Superior temporal gyrus (tissue), 1 donor: ENCODE measurements at regions not wholly inside any gene's neighbourhood (a gene's known extent, or its start where the extent isn't known, plus 50 kb on each side); places are given as distances from the start of the nearest gene placed in this dataset.
"Not testable (repeated sequence)": the region's sequence is repeated elsewhere in the genome, so short reads cannot be mapped to it uniquely, and the experiment has no call there.

Experiments used
- DNase-seq: peaks from one replicate; pipeline ENCODE4 v3.0.0-alpha.2; 2016; ENCODE audit errors: extremely low spot score

- DNase-seq, result no peak
Measured at GRCh38 chr7:138369797-138370196, 90.3 kb upstream of the TRIM24 start.

- no peak for DNase-seq
Measured at GRCh38 chr7:138370956-138371355, 89.1 kb upstream of the TRIM24 start.

DNA sequence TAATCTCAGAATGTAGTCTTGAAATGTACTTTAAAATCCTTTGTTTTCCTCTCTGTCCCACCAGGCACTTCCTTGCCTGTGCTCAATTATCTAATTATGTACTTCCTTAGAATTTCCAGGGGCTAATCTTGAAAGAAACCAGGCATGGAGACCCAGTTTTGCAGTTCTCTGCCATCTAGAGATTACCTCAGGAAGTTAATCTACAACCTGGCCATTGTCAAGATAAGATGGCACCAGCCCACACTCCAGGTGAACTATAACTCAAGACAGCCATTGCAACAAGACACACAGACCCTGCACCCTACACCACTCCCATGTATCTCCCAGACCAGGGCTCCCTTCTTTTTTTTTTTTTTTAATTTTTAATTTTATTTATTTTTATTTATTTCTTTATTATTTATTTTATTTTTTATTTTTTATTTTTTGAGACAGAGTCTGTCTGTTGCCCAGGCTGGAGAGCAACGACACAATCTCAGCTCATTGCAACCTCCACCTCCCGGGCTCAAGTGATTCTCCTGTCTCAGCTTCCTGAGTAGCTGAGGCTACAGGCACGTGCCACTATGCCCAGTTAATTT, 85.9 kb upstream of the TRIM24 start:
- DNase-seq, result no peak

DNA sequence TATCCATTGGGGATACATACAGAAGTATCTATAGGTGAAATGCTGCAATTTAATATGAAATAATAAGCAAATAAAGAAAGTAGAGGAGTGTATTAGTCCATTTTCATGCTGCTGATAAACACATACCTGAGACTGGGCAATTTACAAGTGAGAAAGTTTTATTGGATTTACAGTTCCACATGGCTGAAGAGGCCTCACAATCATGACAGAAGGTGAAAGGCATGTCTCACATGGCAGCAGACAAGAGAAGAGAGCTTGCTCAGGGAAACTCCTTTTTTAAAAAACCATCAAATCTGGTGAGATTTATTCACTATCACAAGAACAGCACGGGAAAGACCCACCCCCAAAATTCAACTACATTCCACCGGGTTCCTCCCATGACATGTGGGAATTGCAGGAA, 82.8 kb upstream of the TRIM24 start:
- no peak for DNase-seq

- DNase-seq, result no peak
Measured at GRCh38 chr7:138378741-138379559, 81.1 kb upstream of the TRIM24 start.

DNA sequence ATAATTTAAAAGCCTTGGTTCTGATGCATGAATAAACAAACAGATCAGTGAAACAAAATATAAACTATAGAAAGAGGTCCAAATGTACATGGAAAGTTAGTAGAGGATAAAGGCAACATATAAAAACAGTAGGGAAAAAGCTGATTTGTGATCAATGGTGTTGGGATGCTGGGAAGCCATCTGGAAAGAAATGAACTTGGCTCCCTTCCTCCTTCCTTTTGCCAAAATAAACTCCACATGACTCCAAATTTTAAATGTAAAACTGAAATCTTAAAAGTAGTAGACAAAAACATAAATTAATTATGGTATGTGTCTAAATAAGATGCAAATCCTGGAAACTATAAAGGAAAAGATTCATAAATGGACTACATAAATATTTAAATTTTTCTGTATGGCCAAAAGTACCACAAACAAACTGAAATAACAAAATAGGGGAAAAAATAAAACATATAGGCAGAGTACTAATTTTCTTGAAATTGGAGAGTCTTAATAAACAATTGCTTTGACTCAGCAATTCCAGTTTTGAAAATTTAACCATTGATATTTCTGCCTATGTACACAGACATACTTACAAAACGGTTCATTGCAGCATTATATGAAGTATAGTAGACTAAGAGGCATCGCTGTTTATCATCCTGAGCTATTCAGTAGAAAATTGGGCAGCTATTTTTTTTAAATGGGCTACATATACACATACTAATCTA, 77.0 kb upstream of the TRIM24 start:
- no peak for DNase-seq

- DNase-seq, result no peak
Measured at GRCh38 chr7:138386821-138387220, 73.2 kb upstream of the TRIM24 start.

DNA sequence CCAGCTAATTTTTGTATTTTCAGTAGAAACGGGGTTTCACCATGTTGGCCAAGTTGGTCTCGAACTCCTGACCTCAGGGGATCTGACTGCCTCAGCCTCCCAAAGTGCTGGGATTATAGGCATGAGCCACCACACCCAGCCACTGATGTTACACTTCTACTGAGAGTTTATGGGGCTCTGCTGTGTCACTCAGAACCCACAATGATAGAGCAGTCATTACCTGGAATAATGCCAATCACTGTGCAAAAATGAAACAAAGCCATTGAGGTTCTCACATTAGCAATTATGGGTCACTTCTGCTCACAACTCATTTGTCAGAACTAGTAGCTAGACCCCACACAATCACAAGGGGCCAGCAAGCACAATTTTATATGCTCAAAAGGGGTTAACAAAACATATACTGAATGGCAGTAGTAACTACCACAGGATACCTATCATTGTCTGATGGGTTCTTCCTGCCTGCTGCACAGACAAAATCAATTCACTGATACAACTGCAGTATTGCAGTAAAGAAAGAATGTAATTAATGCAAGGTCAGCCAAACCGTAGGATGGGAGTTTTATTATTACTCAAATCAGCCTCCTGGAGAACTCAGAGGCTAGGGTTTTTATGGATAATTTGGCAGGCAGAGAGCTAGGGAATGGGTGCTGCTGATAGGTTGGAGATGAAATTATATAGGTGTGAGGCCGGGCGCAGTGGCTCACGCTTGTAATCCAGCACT, 72.1 kb upstream of the TRIM24 start:
- no peak for DNase-seq

DNA sequence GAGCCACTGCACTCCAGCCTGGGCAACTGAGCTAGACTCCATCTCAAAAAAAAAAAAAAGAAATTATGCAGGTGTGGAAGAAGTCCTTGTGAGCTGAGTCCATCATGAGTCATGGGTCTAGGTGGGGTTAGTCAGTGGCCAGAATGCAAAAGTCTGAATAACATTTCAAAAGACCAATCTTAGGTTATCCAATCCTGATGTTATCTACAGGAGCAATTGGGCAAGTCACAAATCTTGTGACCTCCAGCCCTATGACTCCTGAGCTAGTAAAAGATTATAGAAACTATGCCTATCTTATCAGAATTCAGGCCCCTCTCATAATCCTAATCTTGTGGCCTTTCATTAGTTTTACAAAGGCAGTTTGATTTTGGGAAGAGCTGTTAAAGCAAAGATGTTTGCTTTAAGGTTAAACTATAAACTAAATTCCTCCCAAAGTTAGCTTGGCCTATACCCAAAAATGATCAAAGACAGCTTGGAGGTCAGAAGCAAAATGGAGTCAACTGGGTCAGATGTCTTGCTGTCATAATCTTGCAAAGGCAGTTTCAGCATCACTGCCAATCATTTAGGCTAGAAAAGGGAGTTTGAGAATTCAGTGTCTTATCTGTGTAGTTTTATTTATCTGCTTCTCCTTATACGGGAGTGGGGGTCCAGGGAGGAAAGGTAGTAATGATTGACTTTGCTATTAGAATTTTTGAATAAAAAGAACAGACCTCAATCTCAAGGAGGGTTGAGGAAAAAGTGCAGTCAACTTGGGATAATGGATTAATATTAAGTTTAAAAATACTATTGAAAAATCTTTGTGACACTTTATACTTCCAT, 71.2 kb upstream of the TRIM24 start:
- no peak for DNase-seq

DNA sequence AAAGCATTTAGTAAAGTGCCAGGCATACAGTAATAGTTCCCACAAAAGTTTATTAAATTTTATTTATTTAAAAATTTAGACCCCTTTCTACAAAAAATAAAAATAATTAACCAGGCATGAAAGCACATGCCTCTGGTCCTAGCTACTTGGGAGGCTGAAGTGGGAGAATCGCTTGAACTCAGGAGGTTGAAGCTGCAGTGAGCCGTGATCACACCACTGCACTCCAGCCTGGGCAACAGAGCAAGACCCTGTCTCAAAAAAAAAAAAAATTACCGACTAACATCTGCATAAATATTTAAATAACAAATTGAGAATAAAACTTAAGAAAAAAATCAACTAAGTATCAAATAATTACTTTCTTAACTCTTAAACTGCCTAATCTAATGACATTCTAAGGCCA, 64.3 kb upstream of the TRIM24 start:
- DNase-seq, result no peak

GRCh38 chr7:138396251-138397070, 63.6 kb upstream of the TRIM24 start:
- DNase-seq, result no peak

DNA sequence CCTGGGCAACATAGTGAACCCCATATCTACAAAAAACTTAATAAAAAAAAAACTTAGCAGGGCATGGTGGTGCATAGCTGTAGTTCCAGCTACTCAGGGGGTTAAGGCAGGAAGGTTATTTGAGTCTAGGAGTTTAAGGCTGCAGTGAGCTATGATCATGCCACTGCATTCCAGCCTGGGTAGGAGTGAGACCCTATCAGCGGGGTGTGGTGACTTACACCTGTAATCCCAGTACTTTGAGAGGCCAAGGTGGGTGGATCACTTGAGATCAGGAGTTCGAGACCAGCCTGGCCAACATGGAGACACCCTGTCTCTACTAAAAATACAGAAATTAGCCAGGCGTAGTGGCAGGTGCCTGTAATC, 63.0 kb upstream of the TRIM24 start:
- not testable (repeated sequence) for DNase-seq

- DNase-seq, result no peak
Measured at GRCh38 chr7:138398857-138399256, 61.2 kb upstream of the TRIM24 start.

DNA sequence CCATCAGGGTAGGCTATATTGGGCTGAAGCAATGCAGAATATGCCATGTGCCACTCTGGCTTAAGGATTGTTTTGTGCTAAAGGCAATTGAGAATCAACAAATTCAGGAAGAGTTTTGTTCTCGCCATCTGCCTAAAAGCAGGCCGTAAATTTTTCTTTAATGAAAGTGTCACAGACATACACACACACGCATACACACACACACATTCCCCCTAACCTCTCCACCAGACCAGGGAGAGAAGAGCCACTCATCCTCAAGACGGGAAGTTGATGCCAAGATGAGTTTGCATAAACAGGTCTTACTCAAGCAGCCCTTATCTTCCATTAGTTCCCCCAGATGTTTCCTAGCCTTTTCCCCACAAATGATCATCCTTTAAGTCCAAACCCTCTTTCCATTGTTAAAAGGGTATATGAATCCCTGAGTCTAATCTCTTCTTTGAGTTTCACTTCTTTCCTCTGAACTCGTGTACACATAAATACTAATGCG, 59.6 kb upstream of the TRIM24 start:
- no peak for DNase-seq

DNA sequence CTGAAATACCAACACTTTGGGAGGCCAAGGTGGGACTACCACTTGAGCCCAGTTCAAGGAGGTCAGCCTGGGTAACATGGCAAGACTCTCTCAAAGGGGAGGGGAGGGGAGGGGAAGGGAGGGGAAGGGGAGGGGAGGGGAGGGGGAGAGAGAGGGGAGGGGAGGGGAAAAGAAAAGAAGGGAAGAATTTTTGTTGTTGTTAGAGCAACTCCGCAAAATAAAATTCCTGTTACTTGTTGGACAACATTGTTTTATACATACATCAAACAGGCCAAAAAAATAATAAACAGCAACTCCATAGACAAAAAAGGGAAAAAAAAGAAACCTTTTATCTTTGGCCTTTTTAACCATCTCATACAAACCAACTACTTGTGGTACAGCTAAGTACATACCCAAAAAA, 57.3 kb upstream of the TRIM24 start:
- no peak for DNase-seq

- no peak for DNase-seq
Measured at GRCh38 chr7:138405496-138405895, 54.6 kb upstream of the TRIM24 start.

- DNase-seq, result no peak
Measured at GRCh38 chr7:138407792-138408191, 52.3 kb upstream of the TRIM24 start.
